HG03135 (cell line): ENCODE measurements at regions not wholly inside any gene's neighbourhood (a gene's known extent, or its start where the extent isn't known, plus 50 kb on each side); places are given as distances from the start of the nearest gene placed in this dataset.
"Not testable (repeated sequence)": the region's sequence is repeated elsewhere in the genome, so short reads cannot be mapped to it uniquely, and the experiment has no call there.

ENCODE experiments used
- ATAC-seq: cut with Tn5 transposase; IDR thresholded peaks from one replicate; pipeline ENCODE4 v1.9.1; 2021; ENCODE audit warnings: mild to moderate bottlenecking, moderate library complexity; ENCODE audit not compliant: unreplicated experiment

DNA sequence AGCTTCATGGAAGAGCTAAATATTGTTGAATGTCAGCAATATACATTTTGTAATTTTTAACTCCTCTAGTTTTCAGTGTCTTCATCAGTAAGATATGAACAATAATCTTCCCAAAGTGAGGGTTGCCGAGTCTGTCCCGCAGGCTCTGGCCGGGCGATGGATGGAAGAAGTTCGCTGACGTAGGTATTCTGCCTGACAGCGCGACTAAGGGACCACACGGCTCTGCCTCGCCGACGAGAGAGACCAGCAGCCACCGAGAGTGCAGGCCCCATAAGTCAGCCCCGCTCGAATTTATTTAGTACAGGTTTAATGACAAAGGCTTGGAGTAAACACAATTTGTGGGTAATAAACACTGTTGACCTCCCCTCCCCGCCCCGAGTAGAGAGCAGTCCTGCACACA, 427.4 kb upstream of the NECTIN3 start:
- ATAC-seq = no peak

- ATAC-seq = no peak
These were observed 425.6 kb upstream of the NECTIN3 start for GRCh38 chr3:110646055-110646454.

DNA sequence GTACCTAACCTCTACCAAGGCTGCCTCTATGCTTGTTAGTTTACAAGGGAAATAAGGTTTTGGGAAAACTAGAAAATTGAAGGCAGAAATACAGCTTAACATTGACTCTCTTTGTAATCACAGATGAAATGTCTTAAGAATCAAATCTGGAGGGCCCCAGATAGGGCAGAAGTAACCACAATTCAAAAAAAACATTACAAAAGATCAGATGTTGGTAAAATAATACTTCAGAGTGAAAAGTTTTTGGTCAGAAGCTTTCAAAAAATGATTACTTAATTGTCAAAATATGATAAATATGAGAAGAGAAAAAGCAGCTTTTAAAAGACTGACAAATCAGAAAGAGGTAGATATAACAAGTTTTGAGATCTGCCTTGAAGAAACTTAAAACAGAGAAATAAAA, 425.1 kb upstream of the NECTIN3 start:
- no peak for ATAC-seq

DNA sequence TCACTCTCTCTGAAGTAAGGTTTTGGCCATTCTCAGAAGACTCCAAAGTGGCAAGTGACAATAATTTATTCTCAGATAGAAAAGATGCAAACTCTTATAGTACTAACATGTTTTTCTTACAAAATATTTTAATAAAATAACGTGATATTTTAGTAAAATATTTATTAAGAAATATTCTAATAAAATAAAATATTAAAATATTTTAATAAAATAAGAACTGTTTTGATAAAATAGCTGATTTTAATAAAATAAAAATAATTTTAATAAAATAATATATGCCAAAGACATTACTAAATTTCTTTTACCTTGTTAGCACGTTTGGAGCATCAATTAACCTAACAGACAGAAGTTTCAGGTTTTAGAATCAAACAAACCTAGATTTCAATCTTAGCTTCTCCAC, 424.0 kb upstream of the NECTIN3 start:
- ATAC-seq = no peak

GRCh38 chr3:110650741-110651140, 420.9 kb upstream of the NECTIN3 start:
- ATAC-seq = no peak

- no peak for ATAC-seq
These were observed 416.6 kb upstream of the NECTIN3 start for GRCh38 chr3:110654843-110655502.

- no peak for ATAC-seq
These were observed 415.1 kb upstream of the NECTIN3 start for GRCh38 chr3:110656394-110657025.

DNA sequence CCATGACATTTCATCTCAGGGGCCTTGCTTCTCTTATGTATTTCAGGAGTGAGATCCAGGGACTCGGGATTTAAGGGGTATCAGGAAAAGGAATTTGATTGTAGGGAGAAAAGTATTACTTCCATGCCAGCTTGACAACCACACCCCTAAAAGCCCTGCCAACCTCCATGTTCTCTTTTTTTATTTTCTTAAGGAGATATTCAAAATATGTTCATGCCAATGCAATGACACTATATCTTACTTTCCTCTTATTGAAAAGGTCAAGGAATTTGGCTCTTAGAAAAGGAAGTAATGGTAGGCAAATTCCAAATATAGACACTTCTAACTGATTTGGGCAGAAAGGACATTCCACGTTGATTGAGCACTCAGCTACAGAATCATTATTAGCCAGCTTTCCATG, 407.5 kb upstream of the NECTIN3 start:
- ATAC-seq = no peak

DNA sequence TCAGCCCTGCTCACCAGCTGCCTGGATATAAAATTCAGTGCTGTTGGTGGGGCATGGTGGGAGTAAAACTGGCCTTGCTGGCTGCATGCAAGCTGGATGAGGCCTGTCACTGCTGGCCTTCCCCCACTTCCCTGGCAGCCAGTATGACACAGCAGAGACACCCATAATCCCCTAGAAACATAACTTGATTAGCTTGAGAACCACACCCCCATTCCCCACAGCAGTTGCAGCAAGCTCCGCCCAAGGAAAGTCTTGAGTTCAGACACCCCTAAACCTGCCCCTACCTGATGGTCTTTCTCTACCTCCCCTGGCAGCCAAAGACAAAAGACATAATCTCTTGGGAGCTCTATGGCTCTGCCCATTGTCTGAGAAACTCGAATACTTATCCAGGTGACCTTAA, 405.1 kb upstream of the NECTIN3 start:
- no peak for ATAC-seq

GRCh38 chr3:110667216-110667615, 404.4 kb upstream of the NECTIN3 start:
- no peak for ATAC-seq

GRCh38 chr3:110670407-110670806, 401.2 kb upstream of the NECTIN3 start:
- no peak for ATAC-seq

GRCh38 chr3:110677506-110677905, 394.1 kb upstream of the NECTIN3 start:
- no peak for ATAC-seq

DNA sequence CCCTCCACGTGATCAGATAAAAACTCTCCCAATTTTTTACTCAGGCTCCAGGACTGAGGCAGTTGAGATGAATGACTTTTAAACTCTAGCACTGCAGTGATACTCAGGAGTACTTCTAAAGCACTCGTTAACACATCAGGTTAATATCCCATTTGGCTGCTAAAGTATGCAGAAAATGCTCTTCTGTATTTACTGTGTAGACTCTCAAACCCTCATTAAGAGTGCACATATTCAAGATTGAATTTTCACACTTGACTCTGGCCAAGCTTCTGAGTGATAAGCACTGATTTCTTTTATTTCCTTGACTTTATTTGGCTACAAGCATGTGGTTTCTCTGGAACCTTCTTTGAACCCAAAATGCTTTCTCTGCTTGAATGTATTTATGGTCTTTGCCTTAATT, 392.3 kb upstream of the NECTIN3 start:
- ATAC-seq = no peak

- no peak for ATAC-seq
These were observed 391.2 kb upstream of the NECTIN3 start for GRCh38 chr3:110680450-110680849.

DNA sequence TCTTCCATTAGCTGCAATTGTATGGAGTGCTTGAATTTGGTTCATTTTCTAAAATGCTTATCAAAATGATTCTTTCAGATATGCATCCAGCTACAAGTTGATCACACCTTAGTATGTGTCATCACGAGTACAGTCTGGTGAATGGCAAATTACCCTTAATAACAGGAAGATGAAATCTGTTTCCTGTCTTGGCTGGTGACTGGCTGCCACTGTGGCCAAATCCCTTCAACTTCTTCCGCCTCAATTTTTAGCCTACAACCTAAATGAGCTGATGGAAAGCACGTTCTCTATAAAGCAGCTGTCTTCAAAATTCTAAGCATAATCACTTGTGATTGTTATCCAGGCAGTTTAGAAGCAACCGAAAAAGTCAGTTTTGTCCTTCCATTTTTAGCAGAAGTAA, 387.1 kb upstream of the NECTIN3 start:
- ATAC-seq = no peak

DNA sequence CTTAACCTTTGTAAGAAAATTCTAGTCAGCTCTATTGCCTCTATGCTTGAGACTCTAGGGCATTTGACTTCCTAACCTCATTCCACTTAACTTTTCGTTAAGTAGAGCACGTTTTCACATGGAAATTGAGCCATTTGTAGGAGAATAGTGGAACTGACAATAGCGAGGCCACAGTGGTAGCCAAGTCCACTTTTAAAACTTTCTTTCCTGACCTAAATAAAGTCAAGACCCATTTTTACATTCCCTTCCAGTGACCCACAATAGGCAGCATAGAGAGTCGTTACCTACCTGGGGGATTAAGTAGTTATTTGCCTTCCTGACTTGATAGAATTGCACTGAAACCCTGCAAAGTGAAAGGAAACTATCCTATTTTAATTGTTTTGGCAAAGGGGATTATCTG, 386.0 kb upstream of the NECTIN3 start:
- no peak for ATAC-seq

DNA sequence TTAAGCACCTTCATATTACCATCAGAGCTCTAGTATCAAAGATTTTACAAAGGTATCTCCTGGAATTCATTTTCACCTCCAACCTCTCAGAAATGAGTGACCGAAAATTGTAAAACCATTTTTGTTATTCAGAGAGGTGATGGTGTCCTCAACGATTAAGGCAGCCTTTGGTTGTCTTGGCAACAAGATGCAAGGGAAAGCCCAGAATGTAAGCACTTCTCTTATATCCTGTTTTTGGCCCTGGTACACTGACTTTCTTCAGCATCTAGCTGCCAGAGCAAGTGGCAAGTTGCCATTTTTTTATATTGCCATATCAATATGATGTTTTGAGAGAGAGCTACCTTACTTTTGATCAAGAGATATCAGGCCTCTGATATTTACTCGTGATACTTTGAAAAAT, 384.9 kb upstream of the NECTIN3 start:
- no peak for ATAC-seq

GRCh38 chr3:110687138-110687537, 384.5 kb upstream of the NECTIN3 start:
- ATAC-seq = no peak

GRCh38 chr3:110697961-110698360, 373.7 kb upstream of the NECTIN3 start:
- no peak for ATAC-seq

GRCh38 chr3:110704332-110704731, 367.3 kb upstream of the NECTIN3 start:
- ATAC-seq = not testable (repeated sequence)

DNA sequence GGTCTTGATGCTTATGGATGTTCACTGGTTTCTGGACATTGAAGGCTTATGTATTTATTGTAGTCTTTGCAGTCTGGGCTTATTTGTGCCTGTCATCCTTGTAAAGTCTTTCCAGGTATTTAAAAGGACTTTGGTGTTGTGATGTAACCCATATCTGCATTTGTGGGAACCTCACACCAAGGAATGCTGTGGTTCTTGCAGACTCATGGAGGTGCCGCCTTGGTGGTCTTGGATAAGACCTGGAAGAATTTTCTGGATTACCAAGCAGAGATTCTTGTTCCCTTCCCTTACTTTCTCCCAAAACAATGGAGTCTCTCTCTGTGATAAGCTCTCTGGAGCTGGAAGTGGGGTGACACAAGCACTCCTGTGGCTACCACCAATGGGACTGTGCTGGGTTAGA, 363.5 kb upstream of the NECTIN3 start:
- no peak for ATAC-seq

GRCh38 chr3:110710156-110710555, 361.5 kb upstream of the NECTIN3 start:
- no peak for ATAC-seq

DNA sequence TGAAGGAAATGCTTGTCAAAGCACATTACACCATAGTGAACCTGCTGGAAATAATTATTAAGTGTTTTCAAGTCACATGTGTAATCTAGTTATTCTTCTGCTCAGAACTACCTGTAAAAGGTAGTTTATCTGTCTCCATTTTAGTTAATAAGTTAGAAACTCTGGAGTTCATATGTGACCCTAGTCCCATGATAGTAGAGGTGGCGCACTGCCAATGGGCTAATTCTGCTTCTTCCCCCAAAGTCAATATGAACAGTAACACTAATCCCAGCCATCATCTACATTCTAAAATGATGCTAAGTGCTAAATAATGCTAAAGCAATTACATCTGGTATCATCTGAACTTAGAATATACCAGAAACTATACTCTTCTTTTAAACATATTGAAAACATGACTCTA, 361.0 kb upstream of the NECTIN3 start:
- no peak for ATAC-seq
